ENCODE measurements at regions not wholly inside any gene's neighbourhood (a gene's known extent, or its start where the extent isn't known, plus 50 kb on each side); places are given as distances from the start of the nearest gene placed in this dataset.

GRCh38 chr7:85290269-85290668 lies 103.4 kb upstream of the SEMA3D start:
- Mint-ChIP-seq H3K36me3 (ENCODE audit: low read depth) (no peaks in the 10 kb centered on the region), H3K4me3 (no peak overlapping the region), H3K27ac (no peak overlapping the region), H3K4me1 (peaks cover 23% of the 10 kb centered on the region), H3K9me3 (peaks cover 3% of the 10 kb centered on the region), H3K27me3 (ENCODE audit: insufficient read depth) (no peaks in the 10 kb centered on the region)
- no peak for DNase-seq
- Histone ChIP-seq H3K9ac (ENCODE audit: extremely low read depth, low read length, poor library complexity, severe bottlenecking) (no peak overlapping the region), H3K4me3 (ENCODE audit: low read length) (no peak overlapping the region), H3K9me3 (ENCODE audit: control insufficient read depth, low read length) (peaks cover 3% of the 10 kb centered on the region), H3K36me3 (ENCODE audit: control insufficient read depth, insufficient read depth, low read length) (no peaks in the 10 kb centered on the region), H3K27me3 (ENCODE audit: control insufficient read depth, insufficient read depth, low read length, poor library complexity, severe bottlenecking) (no peaks in the 10 kb centered on the region), H3K27ac (ENCODE audit: low read depth, low read length) (no peak overlapping the region), H3K4me1 (ENCODE audit: control insufficient read depth, insufficient read depth, low read length) (peaks cover 6% of the 10 kb centered on the region)
- no peak for TF ChIP-seq CTCF (conservative IDR thresholded peaks at IDR 0.05)
- WGBS, 2 experiments (ENCODE audit: insufficient coverage in 1 of 2, insufficient read length in 1 of 2), result 100% methylated on average over 1 of the region's 2 CpGs; no CpG with 5 or more reads in 1 of the 2 experiments

- Histone ChIP-seq H3K27me3 (ENCODE audit: control insufficient read depth, insufficient read depth, low read length, poor library complexity, severe bottlenecking) (no peaks in the 10 kb centered on the region), H3K27ac (ENCODE audit: low read depth, low read length) (no peak overlapping the region), H3K9ac (ENCODE audit: extremely low read depth, low read length, poor library complexity, severe bottlenecking) (no peak overlapping the region), H3K36me3 (ENCODE audit: control insufficient read depth, insufficient read depth, low read length) (no peaks in the 10 kb centered on the region), H3K9me3 (ENCODE audit: control insufficient read depth, low read length) (peaks cover 3% of the 10 kb centered on the region), H3K4me3 (ENCODE audit: low read length) (no peak overlapping the region), H3K4me1 (ENCODE audit: control insufficient read depth, insufficient read depth, low read length) (peaks cover 8% of the 10 kb centered on the region)
- DNase-seq, result no peak
- H3K4me1 Mint-ChIP-seq, result peaks cover 25% of the 10 kb centered on the region
- no peaks in the 10 kb centered on the region for H3K27me3 Mint-ChIP-seq (ENCODE audit: insufficient read depth)
- H3K4me3 Mint-ChIP-seq, result no peak overlapping the region
- H3K9me3 Mint-ChIP-seq, result peaks cover 3% of the 10 kb centered on the region
- no peak for TF ChIP-seq CTCF (conservative IDR thresholded peaks at IDR 0.05)
- no peaks in the 10 kb centered on the region for H3K36me3 Mint-ChIP-seq (ENCODE audit: low read depth)
- 67 to 88% methylated on average over 3 to 4 of the region's 4 CpGs for WGBS, 2 experiments (ENCODE audit: insufficient coverage in 1 of 2, insufficient read length in 1 of 2)
- no peak overlapping the region for H3K27ac Mint-ChIP-seq
Measured at GRCh38 chr7:85289279-85289678, 102.4 kb upstream of the SEMA3D start.

- DNase-seq, result no peak
- Mint-ChIP-seq H3K4me3 (no peak overlapping the region), H3K4me1 (peaks cover 25% of the 10 kb centered on the region), H3K27me3 (ENCODE audit: insufficient read depth) (no peaks in the 10 kb centered on the region), H3K36me3 (ENCODE audit: low read depth) (no peaks in the 10 kb centered on the region), H3K9me3 (peaks cover 3% of the 10 kb centered on the region), H3K27ac (no peak overlapping the region)
- Histone ChIP-seq H3K27me3 (ENCODE audit: control insufficient read depth, insufficient read depth, low read length, poor library complexity, severe bottlenecking) (no peaks in the 10 kb centered on the region), H3K4me1 (ENCODE audit: control insufficient read depth, insufficient read depth, low read length) (peaks cover 8% of the 10 kb centered on the region), H3K9ac (ENCODE audit: extremely low read depth, low read length, poor library complexity, severe bottlenecking) (no peak overlapping the region), H3K4me3 (ENCODE audit: low read length) (no peak overlapping the region), H3K36me3 (ENCODE audit: control insufficient read depth, insufficient read depth, low read length) (no peaks in the 10 kb centered on the region), H3K27ac (ENCODE audit: low read depth, low read length) (no peak overlapping the region), H3K9me3 (ENCODE audit: control insufficient read depth, low read length) (peaks cover 3% of the 10 kb centered on the region)
- no peak for TF ChIP-seq CTCF (conservative IDR thresholded peaks at IDR 0.05)
- 96% methylated on average over 4 of the region's 4 CpGs; no CpG with 5 or more reads in 1 of the 2 experiments for WGBS, 2 experiments (ENCODE audit: insufficient coverage in 1 of 2, insufficient read length in 1 of 2)
Measured at GRCh38 chr7:85287106-85287825, 100.4 kb upstream of the SEMA3D start.
